IMR-90 (cell line): ENCODE measurements at regions not wholly inside any gene's neighbourhood (a gene's known extent, or its start where the extent isn't known, plus 50 kb on each side); places are given as distances from the start of the nearest gene placed in this dataset.
A peak's percentile ranks its signal among the peaks of the same experiment; 100 is the strongest.

Experiments
- ATAC-seq: fragments of 200-7000 bp; cut with Tn5 transposase; 2 replicates; pipeline ENCODE4 v1.9.1; 2020; ENCODE audit warnings: low read depth, mild to moderate bottlenecking, moderate library complexity
- BruUV-seq: library from RNA; stranded (reverse); fragments of 400-500 nt; replicated peaks from 2 replicates; lab custom pipeline; 2021; lab: Mats Ljungman, UMichigan
- CTCF ChIA-PET: fragments of 300-600 bp; formaldehyde crosslinking; extraction: SDS; loops from one replicate; lab custom pipeline; 2021; ENCODE audit warnings: antibody characterized with exemption; lab: Yijun Ruan, JAX
- POLR2A ChIA-PET: fragments of 300-600 bp; sonication (Branson Sonifier 250); formaldehyde crosslinking; loops from one replicate; lab custom pipeline; 2022; ENCODE audit warnings: antibody characterized with exemption; ENCODE audit not compliant: unreplicated experiment; lab: Charles Lee
- DNase-seq: peaks from one replicate; pipeline ENCODE4 v3.0.0; 2013
- H2AFZ ChIP-seq: replicated peaks from 2 replicates; pipeline ENCODE3; 2013; ENCODE audit warnings: low read length, mild to moderate bottlenecking; ENCODE audit not compliant: poor library complexity
- H2AK5ac ChIP-seq: 2 replicates; pipeline ENCODE4 v1.6.1; 2013; ENCODE audit warnings: low read depth, low read length, inconsistent platforms
- H2AK9ac ChIP-seq: replicated peaks from 2 replicates; pipeline ENCODE3; 2013; ENCODE audit warnings: mild to moderate bottlenecking, low read depth, low read length, moderate library complexity; ENCODE audit not compliant: poor library complexity
- H2BK120ac ChIP-seq: 2 replicates; pipeline ENCODE4 v1.6.1; 2013; ENCODE audit warnings: low read depth, low read length, inconsistent platforms
- H2BK15ac ChIP-seq: 3 replicates; pipeline ENCODE4 v1.6.1; 2013; ENCODE audit warnings: low read depth, low read length, inconsistent platforms
- H2BK20ac ChIP-seq: 2 replicates; pipeline ENCODE4 v1.6.1; 2013; ENCODE audit warnings: low read depth, mild to moderate bottlenecking, inconsistent platforms, low read length, moderate library complexity
- H2BK5ac ChIP-seq: 2 replicates; pipeline ENCODE4 v1.6.1; 2013; ENCODE audit warnings: mild to moderate bottlenecking, low read depth, low read length, inconsistent platforms; ENCODE audit not compliant: poor library complexity, severe bottlenecking
- H3K14ac ChIP-seq: replicated peaks from 2 replicates; pipeline ENCODE4 v1.6.1; 2013; ENCODE audit warnings: low read depth, low read length, inconsistent platforms
- H3K18ac ChIP-seq: 2 replicates; pipeline ENCODE4 v1.6.1; 2013; ENCODE audit warnings: low read depth, low read length, control low read depth
- H3K23ac ChIP-seq: 2 replicates; pipeline ENCODE4 v1.6.1; 2013; ENCODE audit warnings: low read depth, low read length, inconsistent platforms
- H3K27ac ChIP-seq: 2 replicates; pipeline ENCODE4 v1.5.1; 2013; ENCODE audit warnings: mild to moderate bottlenecking, control low read depth, low read length; ENCODE audit not compliant: insufficient read depth
- H3K27me3 ChIP-seq: 2 replicates; pipeline ENCODE4 v1.6.1; 2013; ENCODE audit warnings: low read length; ENCODE audit not compliant: control insufficient read depth, insufficient read depth
- H3K36me3 ChIP-seq: 2 replicates; pipeline ENCODE4 v1.6.1; 2013; ENCODE audit warnings: low read length, mixed read lengths; ENCODE audit not compliant: control insufficient read depth, insufficient read depth
- H3K4ac ChIP-seq: 2 replicates; pipeline ENCODE4 v1.6.1; 2013; ENCODE audit warnings: low read depth, low read length, inconsistent platforms
- H3K4me1 ChIP-seq: 2 replicates; pipeline ENCODE4 v1.6.1; 2013; ENCODE audit warnings: low read length, mixed read lengths; ENCODE audit not compliant: control insufficient read depth, insufficient read depth
- H3K4me2 ChIP-seq: 2 replicates; pipeline ENCODE4 v1.6.1; 2013; ENCODE audit warnings: low read depth, mild to moderate bottlenecking, control low read depth, low read length, moderate library complexity
- H3K4me3 ChIP-seq: 2 replicates; pipeline ENCODE4 v1.5.1; 2013; ENCODE audit warnings: low read depth, mild to moderate bottlenecking, control low read depth, low read length, moderate library complexity; ENCODE audit not compliant: insufficient read depth
- H3K56ac ChIP-seq: 2 replicates; pipeline ENCODE4 v1.6.1; 2013; ENCODE audit warnings: low read length, inconsistent platforms; ENCODE audit not compliant: insufficient read depth; ENCODE audit errors: extremely low read depth
- H3K79me1 ChIP-seq, 2 experiments: 2 replicates each; pipeline ENCODE4 v1.6.1; 2013; ENCODE audit warnings: low read length in 2 of 2, inconsistent platforms in 1 of 2, low read depth in 1 of 2
- H3K9ac ChIP-seq: 2 replicates; pipeline ENCODE4 v1.6.1; 2013; ENCODE audit warnings: low read depth, low read length, control low read depth
- H3K9me1 ChIP-seq: 2 replicates; pipeline ENCODE4 v1.6.1; 2013; ENCODE audit warnings: low read length, inconsistent platforms; ENCODE audit not compliant: insufficient read depth
- H3K9me3 ChIP-seq: 2 replicates; pipeline ENCODE4 v1.6.1; 2013; ENCODE audit warnings: low read length; ENCODE audit not compliant: control insufficient read depth, insufficient read depth
- H4K20me1 ChIP-seq: 2 replicates; pipeline ENCODE4 v1.6.1; 2013; ENCODE audit warnings: low read length, inconsistent platforms; ENCODE audit not compliant: insufficient read depth
- H4K5ac ChIP-seq: 2 replicates; pipeline ENCODE4 v1.6.1; 2013; ENCODE audit warnings: mild to moderate bottlenecking, low read depth, low read length, control low read depth
- H4K8ac ChIP-seq, 2 experiments: 2 replicates each; pipeline ENCODE4 v1.6.1; 2013; ENCODE audit warnings: low read depth in 2 of 2, low read length in 2 of 2, control low read depth in 1 of 2, inconsistent platforms in 1 of 2
- H4K91ac ChIP-seq: 2 replicates; pipeline ENCODE4 v1.6.1; 2013; ENCODE audit warnings: low read depth, low read length, inconsistent platforms; ENCODE audit not compliant: insufficient read depth
- BHLHE40 ChIP-seq: fragments of 150-350 bp; IDR thresholded peaks from 2 replicates; pipeline ENCODE4 v1.6.1; 2016; ENCODE audit warnings: mild to moderate bottlenecking, low read depth, low read length
- CHD1 ChIP-seq: IDR thresholded peaks from 2 replicates; pipeline ENCODE4 v1.6.1; 2012; ENCODE audit warnings: low read depth, low read length, improper control_type of control experiment
- CTCF ChIP-seq: conservative IDR thresholded peaks from 2 replicates; pipeline ENCODE4 v1.5.1; 2012; ENCODE audit warnings: mild to moderate bottlenecking, low read depth, low read length, improper control_type of control experiment
- FOS ChIP-seq: fragments of 150-350 bp; IDR thresholded peaks from 2 replicates; pipeline ENCODE4 v1.6.1; 2016; ENCODE audit warnings: low read depth, low read length
- NFE2L2 ChIP-seq: fragments of 150-350 bp; IDR thresholded peaks from 2 replicates; pipeline ENCODE4 v1.6.1; 2016; ENCODE audit warnings: low read depth, mild to moderate bottlenecking, low read length
- POLR2A ChIP-seq: IDR thresholded peaks from 2 replicates; pipeline ENCODE4 v1.6.1; 2012; ENCODE audit warnings: mild to moderate bottlenecking, low read depth, low read length
- RAD21 ChIP-seq: IDR thresholded peaks from 2 replicates; pipeline ENCODE4 v1.6.1; 2012; ENCODE audit warnings: low read length, improper control_type of control experiment
- WGBS, 2 experiments: methylation state at CpG; one replicate each; pipeline versions ENCODE4 v1.1.5 to v1.1.7; 2013; ENCODE audit warnings: missing lambda C conversion rate in 2 of 2; ENCODE audit not compliant: insufficient read length in 1 of 2; ENCODE audit errors: extremely low coverage in 2 of 2; 5-methylcytosine and 5-hydroxymethylcytosine counted together
- dilution Hi-C: fragments of 300-500 bp; cut with HindIII; formaldehyde crosslinking; loops from one replicate; pipeline ENCODE4 v1.14.3; 2018; ENCODE audit warnings: low sequenced_read_pairs; ENCODE audit not compliant: unreplicated experiment
- in situ Hi-C: fragments of 300-500 bp; cut with MboI; formaldehyde crosslinking; loops from 3 replicates; pipeline ENCODE4 v1.14.3; 2019; ENCODE audit warnings: low sequenced_read_pairs, inconsistent platforms, mixed read lengths
- intact Hi-C: fragments of 100-400 bp; cut with micrococcal nuclease; formaldehyde crosslinking; loops from 2 replicates; pipeline ENCODE4 v1.10.0; 2022

DNA sequence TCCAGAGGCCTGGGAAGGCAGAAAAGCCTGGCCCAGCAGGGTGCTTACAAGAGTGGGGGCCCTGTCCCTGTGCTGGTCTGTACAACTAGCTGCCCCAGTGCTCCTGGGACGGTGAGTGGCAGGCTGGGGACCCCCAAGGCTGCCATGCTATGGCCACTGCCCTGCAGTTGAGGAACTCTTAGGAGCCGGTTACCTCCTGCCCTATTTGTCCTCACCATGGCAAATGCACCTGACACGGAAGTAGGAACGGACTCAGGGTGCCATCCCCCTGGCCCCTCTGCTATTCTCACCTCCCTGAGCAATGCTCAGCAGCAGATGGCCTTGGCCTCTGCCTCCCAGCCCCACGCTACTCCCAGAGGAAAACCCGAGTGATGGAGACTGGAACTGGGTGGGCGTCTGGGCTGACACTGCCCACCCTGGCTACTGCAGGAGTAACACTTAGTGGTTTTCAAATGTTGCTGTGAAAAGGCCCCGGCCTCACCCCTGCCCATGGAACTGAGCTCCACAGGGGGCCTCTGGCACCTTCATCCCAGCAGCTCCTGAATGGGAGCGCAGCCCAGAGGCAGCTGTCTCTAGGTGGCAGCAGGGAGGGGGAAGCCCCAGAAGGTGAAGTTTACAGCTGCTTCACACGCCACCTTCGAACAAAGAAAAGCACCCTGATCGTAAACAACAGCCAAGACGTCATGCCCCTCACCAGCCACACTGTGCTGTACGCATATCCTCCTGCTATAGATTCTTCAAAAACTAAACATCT, 105.3 kb downstream of the CTTN start:
- H2AK9ac ChIP-seq, result peak overlapping the region; percentile 35
- no peak overlapping the region for H2BK15ac ChIP-seq
- H3K4me3 ChIP-seq, result no peak overlapping the region
- peaks cover 4% of the 10 kb centered on the region; the same call in 1 of the 2 replicates for H3K27me3 ChIP-seq
- no peak overlapping the region for H2AK5ac ChIP-seq
- no peak overlapping the region for H3K4ac ChIP-seq
- dilution Hi-C loops (no loop called here), in situ Hi-C loops (no loop called here), intact Hi-C loops (no loop called here)
- no peak for TF ChIP-seq NFE2L2
- TF ChIP-seq CHD1, result no peak
- TF ChIP-seq FOS, result no peak
- no peak for TF ChIP-seq BHLHE40
- 0 out of 2 replicates have a peak, but pooled peaks have one; percentile 7 for TF ChIP-seq CTCF
- TF ChIP-seq POLR2A, result no peak
- TF ChIP-seq RAD21, result no peak
- BruUV-seq, result no TSS peak
- ChIA-PET POLR2A (no interaction called here), CTCF (interaction anchor here (1.3 kb wide), 2 partner anchors 9 to 21 kb away, joined by 3 read pairs; no protein-coding TSS in a partner anchor)
- H4K91ac ChIP-seq, result no peak overlapping the region
- H2BK120ac ChIP-seq, result no peak overlapping the region
- no peaks in the 10 kb centered on the region for H3K9me3 ChIP-seq
- no peak overlapping the region for H2AFZ ChIP-seq
- no peak overlapping the region for H2BK5ac ChIP-seq
- 50% methylated on average over 1 of the region's 14 CpGs; no CpG with 5 or more reads in 1 of the 2 experiments for WGBS, 2 experiments
- no peak overlapping the region for H3K56ac ChIP-seq
- H3K4me1 ChIP-seq, result no peaks in the 10 kb centered on the region
- H3K18ac ChIP-seq, result no peak overlapping the region
- H3K27ac ChIP-seq, result no peak overlapping the region
- H4K20me1 ChIP-seq, result peaks cover 3% of the 10 kb centered on the region; the same call in 1 of the 2 replicates
- H3K9me1 ChIP-seq, result no peaks in the 10 kb centered on the region
- DNase-seq (no peak), ATAC-seq (no peak)
- no peak overlapping the region for H2BK20ac ChIP-seq
- no peak overlapping the region for H3K23ac ChIP-seq
- no peak overlapping the region for H4K5ac ChIP-seq
- no peak overlapping the region for H3K14ac ChIP-seq
- no peaks in the 10 kb centered on the region for H3K36me3 ChIP-seq
- H4K8ac ChIP-seq, result no peak overlapping the region
- no peaks in the 10 kb centered on the region for H3K79me1 ChIP-seq
- H3K4me2 ChIP-seq, result no peak overlapping the region
- no peak overlapping the region for H3K9ac ChIP-seq
